ENCODE measurements at regions not wholly inside any gene's neighbourhood (a gene's known extent, or its start where the extent isn't known, plus 50 kb on each side); places are given as distances from the start of the nearest gene placed in this dataset.
"Not testable (repeated sequence)": the region's sequence is repeated elsewhere in the genome, so short reads cannot be mapped to it uniquely, and the experiment has no call there.

DNA sequence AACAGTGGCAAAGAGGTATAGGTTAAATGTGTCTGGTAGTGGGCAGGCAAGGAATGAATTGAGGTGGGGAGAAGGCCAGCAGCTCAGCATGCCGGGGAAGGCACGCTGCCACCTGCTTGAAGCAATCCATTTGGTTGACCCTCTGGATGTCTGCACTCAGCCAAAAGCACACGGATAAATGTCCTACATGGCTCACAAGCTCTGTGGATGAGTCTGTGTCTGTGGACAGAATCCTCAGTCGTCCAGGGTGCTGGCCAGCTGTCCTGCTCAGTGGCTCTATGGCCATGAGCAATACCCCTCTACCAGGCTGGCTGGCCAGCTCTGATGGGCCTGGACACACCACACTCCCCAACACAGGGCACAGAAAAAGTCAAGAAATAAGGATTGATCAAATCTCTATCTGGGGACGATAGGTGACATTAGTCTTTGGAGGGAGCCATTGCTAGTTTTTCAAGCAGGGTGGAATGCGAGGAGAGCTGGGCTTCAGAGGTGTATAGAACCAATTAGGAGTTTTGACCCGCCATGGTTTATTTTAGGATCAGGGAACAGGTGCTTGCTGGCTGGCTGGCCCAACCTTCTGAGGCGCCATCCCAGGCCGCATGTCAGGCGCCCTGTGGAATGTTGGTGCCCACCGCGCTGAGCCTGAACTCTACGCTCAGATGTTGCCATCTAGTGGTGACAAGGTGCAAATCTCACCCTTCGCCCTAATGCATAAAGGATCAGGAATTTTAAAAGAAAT, 493.4 kb downstream of the TNS3 start:
- DNase-seq, result peak; percentile 86

DNA sequence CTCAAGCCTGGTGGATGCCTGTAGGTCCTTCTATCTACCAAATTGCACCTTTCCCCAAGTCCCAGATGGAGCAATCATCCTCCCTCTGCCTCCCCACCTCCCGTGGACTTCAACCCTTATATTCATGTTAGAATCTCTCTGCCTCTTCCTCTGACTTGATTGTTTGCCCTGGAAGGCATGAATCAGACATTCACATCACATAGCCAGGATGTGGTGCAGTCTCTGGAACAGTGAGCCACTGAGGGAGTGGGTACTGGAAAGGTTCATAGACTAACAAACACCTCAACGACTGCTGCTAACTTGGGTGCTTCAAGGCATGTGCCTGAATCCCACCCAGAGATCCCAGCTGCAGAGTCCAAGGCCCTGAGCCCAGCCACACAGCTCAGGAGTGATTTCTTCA, 494.0 kb downstream of the TNS3 start:
- no peak for DNase-seq

DNA sequence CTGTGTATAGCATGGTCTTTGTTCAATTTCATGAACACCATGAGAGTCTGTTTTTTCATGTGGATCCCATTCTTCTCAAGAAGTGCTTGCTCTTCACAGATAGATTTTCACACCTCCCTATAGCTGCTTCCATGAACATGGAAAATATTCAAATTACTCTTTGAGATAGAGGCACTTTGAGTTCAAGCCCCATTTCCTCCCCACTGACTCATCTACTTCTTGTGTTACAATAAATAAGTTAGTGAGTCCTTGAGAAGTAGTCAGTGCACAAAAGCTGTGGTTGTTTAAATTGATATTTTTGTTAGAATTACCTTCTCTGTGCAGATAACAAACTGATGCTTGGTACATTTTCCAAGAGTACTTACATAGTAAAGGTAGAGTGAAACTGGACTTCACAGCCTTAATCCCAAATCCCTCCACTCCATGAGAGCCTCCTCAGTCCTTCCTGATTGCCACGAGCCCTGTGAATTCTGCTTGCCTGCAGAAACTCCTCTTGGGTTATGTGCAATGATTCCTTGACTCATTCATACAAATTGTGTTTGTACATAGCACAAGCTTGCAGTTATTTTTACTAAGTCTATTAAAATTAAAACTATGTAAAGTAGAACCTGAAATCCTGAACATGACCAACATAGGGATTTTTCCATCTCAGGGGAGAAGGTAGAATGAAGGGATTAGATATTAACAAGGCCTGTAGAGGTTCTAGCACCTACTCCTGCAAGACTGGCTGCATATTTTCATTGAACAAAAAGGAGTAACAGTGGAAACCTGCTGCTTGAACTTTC, 496.2 kb downstream of the TNS3 start:
- DNase-seq, result no peak

DNA sequence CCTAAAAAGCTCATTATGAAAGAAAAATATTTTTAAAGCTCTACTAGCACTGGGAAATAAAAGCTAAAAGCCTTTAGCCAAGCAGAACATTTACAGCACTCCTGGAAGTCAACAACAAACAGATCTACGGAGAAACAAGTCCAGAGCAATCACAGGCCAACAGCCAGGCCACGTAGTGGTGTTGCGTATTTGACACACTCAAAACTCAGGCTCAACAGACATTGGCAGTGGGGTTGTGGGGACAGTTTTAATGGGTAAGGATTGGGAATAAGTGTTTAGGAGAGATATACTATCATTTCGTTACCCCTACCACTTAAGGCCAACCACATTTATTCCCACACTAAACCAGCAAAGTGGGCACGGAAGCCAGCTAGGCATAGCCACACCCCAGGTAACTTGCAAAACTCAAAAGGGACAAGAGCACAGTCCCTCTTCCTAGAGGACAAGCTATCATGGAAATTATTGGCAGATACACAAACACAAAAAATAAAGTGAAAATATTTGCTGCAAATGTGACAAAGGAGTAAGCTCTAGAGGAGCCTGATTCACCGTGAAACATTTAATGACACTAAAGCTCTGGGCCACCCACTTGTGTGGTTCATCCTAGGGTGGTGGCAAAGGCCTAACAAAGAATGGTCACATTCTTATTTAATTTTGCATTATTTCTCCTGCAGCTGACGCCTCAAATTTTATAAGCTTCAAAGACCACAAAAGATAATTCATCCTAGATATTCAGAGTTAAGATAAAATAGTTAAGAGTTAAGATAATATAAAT, 498.2 kb downstream of the TNS3 start:
- no peak for DNase-seq

DNA sequence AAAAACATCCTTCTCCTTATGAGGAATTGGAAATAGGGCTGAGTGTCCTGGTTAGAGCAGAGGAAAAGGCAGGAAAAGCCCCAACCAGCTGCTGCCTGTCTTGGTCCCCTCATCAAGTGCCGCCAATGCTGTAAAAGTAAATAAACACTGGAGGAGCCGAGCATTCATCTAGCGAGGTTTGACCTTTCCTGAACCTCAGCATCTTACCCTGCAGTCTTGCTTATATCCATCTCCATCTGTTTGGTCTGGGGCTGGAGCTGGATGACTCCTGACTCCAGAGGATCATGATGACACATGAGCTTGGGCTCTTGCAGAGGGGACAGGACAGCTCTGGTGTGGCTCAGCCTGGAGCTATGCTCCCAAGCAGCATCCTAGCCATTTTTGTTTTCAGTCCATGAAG, 501.1 kb downstream of the TNS3 start:
- no peak for DNase-seq

DNA sequence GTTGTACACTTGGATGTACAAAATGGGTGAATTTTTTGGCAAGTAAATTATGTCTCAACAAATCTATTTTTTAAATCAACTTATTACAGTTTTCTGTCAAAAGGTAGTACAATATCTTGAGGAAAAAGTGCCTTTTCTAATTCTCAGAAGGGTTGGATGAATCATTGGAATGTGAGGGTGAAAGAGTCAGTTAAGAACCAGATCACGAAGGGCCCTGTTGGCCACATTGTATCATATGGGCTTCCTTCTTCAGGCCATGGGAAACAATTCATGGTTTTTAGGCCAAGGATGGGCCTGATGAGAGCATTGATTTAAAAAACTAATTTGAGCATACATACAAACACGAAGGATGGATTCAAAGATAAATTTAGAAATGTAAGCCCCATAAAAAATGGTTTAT, 503.7 kb downstream of the TNS3 start:
- DNase-seq, result no peak

DNA sequence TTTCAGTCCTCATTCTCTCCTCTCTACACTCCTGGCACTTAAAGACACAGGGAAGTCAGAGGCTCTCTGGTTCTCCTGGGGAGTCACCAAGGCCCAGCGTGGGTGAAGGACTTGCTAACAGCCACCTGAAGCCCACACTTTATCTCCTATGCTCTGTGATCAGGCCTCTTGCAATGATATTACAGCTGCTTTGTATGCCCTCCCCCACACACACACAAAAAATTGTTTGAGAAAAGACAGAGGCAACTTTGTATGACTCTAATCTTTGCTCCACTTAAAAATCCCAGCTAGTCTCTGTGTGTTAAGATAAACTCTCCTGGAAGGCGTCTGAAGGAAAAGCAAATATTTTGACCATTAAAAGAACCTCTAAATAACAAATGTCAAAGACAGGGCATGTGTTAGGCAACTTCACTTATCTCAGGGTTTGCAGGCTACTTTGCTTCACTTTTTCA, 507.2 kb downstream of the TNS3 start:
- DNase-seq, result no peak

DNA sequence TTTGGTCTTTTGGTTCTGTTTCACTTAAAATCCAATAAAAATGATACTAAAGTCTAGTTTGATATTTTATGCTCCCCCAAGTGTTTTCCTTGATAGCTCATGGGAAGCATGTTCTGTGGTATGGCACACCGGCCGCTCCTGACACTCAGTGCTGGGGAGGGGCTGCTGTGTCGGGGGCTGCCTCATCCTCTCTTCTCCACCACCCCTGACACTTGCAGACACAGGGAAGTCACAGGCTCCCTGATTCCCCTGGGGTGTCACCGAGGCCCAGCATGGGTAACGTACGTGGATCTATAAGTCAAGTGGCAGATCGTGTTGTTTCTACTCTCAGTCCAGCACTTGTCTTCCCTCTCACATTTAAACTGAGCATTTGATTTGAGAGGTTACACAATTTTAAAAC, 508.6 kb downstream of the TNS3 start:
- DNase-seq, result no peak

DNA sequence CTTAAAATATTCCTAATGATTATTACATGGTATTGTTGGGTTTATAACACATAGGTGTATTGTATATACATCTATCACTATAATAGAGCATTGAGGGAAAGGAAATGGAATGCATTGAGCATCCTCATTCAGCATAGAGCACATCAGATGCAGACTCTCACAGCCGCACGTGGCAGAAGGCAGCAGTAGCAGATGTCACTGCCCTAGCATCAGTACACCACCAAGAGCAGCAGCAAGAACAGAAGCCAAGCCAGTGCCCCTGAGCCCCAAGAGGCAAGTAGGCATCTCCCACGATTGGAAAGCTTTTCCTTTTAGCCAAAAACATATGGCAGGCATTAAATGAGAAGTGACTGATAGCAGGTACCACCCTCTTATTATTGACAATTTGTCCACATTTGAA, 510.0 kb downstream of the TNS3 start:
- DNase-seq, result no peak

DNA sequence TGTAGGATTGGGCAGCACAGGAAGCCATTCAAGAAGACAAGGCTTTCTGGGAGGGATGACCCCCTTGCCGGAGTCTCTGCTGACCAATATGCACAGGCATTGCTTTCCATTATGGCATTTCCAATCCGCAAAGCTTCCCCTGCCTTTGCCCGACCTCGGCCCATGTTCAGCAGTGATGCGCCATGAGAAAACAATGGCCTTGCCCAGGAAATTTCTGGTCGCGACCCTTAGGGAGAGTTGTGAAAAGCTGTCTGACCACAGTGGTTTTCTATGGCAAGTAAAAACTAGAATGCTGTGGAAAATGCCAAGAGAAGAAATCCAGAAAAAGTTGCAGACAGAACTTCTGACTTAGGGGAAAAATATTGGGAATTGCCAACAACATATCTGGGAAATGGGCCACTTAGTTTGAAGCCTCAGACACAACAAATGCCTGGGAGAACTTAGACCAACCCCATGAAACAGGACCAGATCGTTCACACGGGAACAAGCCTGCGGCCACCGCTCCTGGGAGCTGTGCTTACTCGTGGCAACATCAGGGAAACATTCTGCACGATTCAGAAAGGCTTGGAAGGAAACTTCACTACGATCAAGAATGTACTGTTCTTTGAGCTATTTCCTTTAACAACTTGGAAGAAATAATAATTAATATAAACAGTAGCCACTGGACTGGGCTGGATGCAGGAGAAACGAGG, 512.4 kb downstream of the TNS3 start:
- DNase-seq, result no peak

DNA sequence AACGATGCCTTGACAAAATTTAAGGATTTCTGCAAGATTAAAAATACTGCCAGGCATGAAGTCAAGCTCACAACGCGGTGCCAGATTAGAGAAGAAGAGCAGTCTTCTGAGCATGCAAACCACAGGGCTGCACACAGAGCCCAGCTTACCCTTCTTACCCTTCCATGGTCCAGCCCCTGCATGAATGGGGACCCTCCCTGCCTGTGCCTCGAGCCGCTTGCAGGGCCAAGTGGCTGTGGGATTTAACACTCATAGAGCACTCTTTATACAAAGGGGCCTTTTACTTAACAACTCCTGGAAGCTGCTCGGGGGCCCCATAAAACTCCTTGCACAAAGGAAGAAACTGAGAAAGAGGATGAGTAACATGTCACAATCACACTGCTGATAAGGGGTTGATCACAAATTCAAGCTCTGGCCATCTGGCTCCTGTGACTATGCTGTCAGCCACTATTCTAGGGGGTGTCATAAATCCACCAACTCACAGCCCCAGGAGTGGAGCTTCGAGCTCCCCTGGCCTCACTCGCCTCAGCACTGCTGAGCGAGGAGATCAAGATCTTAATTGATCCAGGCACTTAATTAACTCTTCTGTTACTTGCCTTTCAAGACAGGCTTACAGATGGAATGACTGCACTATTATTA, 514.8 kb downstream of the TNS3 start:
- peak; percentile 64 for DNase-seq

DNA sequence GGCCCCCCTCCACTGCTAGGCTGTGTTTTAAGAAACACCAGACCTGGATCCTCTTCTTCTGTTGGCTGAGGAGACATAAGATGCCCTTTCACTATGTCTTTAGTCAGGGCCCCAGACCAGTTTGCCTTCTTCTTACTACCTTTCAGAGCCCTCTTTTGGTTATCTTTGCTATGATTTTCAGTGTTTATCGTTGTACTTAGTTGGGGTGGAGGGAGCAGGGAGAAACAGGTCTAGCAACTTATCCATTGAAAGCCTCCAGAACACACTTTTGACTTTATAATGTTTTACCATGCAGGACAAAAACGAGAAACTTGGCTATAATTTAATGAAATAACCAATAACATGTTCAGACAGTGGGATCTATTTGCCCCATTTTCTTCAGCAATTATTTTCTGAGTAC, 525.2 kb downstream of the TNS3 start:
- no peak for DNase-seq

DNA sequence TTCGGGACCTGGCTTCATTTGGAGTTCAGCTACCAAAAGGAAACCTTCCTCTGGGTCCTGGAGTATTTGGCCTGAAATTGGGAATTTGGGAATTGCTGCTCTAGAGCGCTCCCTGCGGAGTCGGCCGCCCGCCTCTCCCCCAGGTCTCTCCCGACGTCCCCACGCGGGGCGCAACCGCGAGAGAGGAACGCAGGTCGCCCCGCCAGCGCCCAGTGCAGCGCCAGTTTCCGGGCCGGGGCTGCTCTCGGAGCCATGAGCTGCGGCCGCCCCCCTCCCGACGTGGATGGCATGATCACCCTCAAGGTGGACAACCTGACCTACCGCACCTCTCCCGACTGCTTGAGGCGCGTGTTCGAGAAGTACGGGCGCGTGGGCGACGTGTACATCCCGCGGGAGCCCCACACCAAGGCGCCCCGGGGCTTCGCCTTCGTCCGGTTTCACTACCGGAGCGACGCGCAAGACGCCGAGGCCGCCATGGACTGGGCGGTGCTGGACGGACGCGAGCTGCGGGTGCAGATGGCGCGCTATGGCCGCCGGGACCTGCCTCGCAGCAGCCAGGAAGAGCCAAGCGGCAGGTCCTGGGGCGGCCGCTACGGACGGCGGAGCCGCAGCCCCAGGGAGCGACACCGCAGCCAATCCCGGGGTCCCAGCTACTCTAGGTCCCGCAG, 529.2 kb downstream of the TNS3 start:
- not testable (repeated sequence) for DNase-seq

DNA sequence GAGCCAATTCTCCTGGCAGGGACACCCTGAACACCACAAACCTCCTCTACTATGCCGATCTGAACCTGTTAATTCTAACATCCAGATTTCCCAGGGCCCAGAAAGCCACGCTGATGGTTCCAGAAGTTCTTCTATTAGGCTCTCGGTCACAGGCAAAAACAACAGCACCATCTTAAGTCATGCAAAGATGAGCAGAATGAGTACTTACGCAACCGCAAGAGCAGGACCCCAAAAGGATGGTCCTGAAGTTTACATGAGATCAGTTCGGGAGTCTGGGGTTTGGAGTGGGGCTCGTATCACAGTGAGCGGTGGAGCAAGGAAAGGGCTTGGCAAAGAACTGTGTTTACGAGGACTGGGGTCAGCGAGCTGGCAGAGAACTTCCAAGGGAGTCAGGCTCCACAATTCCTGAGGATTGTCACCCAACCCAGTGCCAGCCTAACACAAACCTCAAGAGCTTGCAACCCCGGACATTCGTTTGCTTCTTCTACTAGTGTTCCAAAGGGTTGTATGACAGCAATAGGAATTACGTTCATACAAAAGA, 532.6 kb downstream of the TNS3 start:
- DNase-seq, result no peak

DNA sequence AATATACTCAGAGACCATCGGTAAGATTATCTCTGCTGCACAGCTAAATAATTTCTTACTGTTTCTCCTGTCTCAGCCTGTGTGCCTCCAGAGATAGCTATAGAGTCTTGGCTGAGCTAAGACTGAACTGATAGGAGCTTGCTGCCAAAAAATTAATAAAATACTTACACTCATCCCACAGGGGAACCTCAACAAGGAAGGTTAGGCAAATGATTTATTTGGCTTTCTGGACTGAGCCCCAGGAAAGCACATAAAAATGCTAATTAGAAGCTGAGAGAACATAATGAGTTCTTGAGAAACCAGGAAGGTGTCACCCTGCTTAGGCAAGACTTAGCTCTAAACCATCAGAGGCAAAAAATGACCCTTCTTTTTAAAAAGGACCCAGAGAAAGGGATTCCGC, 534.5 kb downstream of the TNS3 start:
- DNase-seq, result no peak

DNA sequence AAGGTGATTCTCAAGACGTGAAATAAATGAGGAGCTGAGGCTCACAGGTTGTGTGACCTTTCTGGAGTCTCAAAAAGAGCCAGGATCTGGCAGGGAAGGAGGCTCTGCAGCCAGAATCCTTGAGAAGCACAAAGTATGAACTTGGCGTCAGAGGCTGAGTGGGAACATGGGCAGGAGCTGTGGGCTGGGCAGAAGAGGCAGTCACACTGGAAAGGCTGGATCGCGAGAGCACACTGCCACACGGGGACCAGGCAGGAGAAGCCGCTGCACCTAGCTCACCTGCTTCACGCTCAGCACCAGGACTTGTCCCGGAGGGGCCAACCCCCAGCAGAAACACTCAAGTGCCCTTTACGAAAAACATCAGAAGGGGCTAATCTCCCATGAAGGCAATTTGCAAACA, 535.0 kb downstream of the TNS3 start:
- no peak for DNase-seq

DNA sequence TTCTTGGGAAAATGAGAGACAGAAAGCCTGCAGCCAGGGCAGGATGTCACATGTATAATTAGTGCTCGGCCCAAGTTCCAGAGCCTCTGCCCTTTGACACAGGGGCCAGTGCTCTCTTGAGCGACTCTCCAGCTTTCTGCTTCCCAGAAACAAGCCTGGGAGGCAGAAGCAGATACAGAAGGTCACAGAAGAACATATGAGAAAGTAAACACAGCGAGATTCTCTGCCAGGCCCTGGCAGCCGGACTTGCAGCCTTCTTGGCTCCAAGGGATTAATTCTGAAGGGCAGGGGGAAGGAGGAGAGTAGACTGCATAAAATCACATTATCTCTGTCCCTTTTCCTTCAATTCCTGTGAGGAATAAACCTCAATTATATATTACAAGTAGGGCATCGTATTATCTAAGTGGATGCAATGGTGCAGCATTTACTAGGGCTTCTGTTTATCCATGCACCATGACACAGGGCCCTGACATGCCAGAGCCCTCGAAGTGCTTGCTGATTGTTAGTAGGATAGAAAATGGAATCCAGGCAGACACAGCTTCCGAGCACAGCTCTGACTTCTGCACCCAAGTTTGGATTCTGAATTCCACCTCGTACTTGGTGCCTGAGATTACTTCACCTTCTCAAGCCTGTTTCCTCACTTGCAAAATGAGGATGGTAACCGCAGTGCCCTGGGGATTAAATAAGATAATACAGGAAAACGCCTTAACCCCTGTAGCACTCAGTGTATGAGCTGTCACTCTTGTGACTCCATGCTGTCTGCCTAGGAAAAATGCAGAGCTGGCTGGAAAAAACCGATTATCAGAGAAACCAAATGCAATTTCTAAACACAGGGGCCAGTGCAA, 536.5 kb downstream of the TNS3 start:
- DNase-seq, result no peak

DNA sequence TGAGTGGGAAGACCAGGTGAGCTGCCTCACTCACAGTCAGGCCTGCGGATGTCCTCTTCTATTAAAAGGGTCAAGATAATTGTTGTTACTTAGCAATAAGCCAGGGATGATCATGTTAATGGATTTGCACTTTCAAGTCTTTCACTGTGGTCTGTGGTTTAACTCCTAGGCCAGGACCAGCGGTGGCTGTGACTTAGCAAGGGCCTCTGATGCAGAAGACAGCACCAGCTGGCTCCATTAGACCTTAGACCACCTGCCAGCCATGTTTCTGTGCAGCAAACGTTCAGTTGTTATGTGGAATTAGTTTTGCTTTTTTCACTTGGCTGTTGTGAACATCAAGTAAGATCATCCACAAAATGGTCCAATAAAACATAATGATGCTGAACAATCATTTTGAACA, 537.3 kb downstream of the TNS3 start:
- DNase-seq, result no peak

DNA sequence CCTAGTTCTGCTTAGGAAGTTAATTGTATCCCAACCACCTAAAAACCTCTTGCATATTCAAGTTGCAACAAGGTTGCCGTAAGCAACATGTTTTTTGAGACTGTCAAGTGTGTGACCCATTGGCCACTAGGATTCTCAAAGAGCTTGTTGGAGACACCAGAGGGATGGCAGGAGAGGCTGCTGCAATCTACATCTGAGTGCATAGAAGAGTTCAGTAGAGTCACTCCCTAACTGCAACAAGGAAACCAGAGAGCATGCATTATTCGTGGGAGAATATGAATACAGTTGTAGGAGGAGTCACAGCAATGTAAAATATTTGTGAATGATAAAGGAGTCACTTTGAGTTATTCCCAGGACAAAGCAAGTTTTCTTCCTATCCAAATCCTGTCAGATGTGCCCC, 538.6 kb downstream of the TNS3 start:
- DNase-seq, result no peak

DNA sequence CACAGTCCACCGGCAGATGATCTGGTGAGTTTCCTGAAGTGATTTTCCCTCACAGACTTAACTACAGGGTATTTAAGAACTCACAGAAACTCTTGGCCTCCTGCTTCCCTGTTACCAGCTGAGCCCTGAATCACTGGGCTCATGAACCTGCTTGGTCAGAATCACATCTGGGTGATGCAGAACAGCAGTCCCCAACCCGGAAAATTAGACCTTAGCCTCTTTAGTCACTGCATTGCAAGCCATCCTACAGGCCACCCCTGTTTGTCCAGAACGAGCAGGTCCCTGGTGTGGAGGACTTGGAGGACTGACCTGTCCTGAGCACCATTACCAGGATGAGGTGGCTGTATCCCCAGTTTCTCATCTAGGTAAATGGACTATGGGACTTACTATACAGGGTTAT, 539.2 kb downstream of the TNS3 start:
- no peak for DNase-seq
